Gastrocnemius medialis (tissue), 4 donors: ENCODE measurements at regions not wholly inside any gene's neighbourhood (a gene's known extent, or its start where the extent isn't known, plus 50 kb on each side); places are given as distances from the start of the nearest gene placed in this dataset.

ENCODE experiments used
- POLR2A ChIP-seq, 2 donors: fragments of 450-650 bp; IDR thresholded peaks; one replicate each; pipeline ENCODE4 v1.6.1; 2017; ENCODE audit warnings: antibody characterized with exemption in 2 of 2, mild to moderate bottlenecking in 2 of 2, moderate library complexity in 2 of 2
- TF ChIP-seq, protein P1 (sequence below), 5 experiments: fragments of 450-650 bp in 3 of 5; fragments of 200-600 bp in 2 of 5; sonication (generic) in 2 of 5; IDR thresholded peaks in 4 of 5; conservative IDR thresholded peaks in 1 of 5; 1 replicate in 4 of 5; 2 replicates in 1 of 5; pipeline ENCODE4 v1.5.1; 2016 to 2019; ENCODE audit warnings: antibody characterized with exemption in 5 of 5, mild to moderate bottlenecking in 3 of 5, moderate library complexity in 3 of 5

DNA sequence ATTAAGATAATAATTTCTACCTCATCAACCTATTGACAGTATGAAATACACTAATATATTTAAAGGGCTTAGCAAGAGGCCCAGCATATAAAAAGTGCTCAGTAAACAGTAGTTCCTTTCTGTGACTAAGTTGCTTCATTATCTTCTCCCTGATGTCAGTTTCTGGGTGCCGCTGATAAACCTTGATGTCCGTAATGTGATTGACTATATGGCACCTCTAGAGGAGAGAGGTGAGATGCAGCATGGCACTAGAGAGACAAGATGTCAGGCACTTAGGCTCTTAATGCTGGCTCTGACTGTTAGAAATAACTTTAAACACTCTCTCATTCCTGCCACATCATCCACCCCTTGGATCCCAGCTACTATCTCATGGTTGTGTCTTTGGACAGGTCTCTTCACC is 455.9 kb upstream of the KLF4 start:
- no peak for TF ChIP-seq POLR2A (IDR thresholded peaks at IDR 0.05)
- TF ChIP-seq, protein P1, sequence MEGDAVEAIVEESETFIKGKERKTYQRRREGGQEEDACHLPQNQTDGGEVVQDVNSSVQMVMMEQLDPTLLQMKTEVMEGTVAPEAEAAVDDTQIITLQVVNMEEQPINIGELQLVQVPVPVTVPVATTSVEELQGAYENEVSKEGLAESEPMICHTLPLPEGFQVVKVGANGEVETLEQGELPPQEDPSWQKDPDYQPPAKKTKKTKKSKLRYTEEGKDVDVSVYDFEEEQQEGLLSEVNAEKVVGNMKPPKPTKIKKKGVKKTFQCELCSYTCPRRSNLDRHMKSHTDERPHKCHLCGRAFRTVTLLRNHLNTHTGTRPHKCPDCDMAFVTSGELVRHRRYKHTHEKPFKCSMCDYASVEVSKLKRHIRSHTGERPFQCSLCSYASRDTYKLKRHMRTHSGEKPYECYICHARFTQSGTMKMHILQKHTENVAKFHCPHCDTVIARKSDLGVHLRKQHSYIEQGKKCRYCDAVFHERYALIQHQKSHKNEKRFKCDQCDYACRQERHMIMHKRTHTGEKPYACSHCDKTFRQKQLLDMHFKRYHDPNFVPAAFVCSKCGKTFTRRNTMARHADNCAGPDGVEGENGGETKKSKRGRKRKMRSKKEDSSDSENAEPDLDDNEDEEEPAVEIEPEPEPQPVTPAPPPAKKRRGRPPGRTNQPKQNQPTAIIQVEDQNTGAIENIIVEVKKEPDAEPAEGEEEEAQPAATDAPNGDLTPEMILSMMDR (IDR thresholded peaks at IDR 0.05 in 4 of 5, conservative IDR thresholded peaks at IDR 0.05 in 1 of 5): no peak
